ENCODE measurements at regions not wholly inside any gene's neighbourhood (a gene's known extent, or its start where the extent isn't known, plus 50 kb on each side); places are given as distances from the start of the nearest gene placed in this dataset.
A peak's percentile ranks its signal among the peaks of the same experiment; 100 is the strongest.
"Not testable (repeated sequence)": the region's sequence is repeated elsewhere in the genome, so short reads cannot be mapped to it uniquely, and the experiment has no call there.

DNA sequence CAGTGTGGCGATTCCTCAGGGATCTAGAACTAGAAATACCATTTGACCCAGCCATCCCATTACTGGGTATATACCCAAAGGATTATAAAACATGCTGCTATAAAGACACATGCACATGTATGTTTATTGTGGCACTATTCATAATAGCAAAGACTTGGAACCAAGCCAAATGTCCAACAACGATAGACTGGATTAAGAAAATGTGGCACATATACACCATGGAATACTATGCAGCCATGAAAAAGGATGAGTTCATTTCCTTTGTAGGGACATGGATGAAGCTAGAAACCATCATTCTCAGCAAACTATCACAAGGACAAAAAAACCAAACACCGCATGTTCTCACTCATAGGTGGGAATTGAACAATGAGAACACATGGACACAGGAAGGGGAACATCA is 335.8 kb upstream of the PCDH18 start:
- not testable (repeated sequence) for H3F3A ChIP-seq (replicated peaks; ENCODE audit: low read depth); DNase-seq (ENCODE audit: low spot score); H3K27me3 ChIP-seq (ENCODE audit: insufficient read depth); H4K20me1 ChIP-seq (replicated peaks; ENCODE audit: insufficient read depth); H3K4me2 ChIP-seq; H2AFZ ChIP-seq; H3K4me1 ChIP-seq (ENCODE audit: insufficient read depth); H3K27ac Mint-ChIP-seq; H3K27me3 Mint-ChIP-seq (ENCODE audit: insufficient read depth, low read depth, poor library complexity); H3K36me3 Mint-ChIP-seq (ENCODE audit: low read depth); H3K9me2 ChIP-seq (ENCODE audit: insufficient read depth); H3K79me2 ChIP-seq (replicated peaks; ENCODE audit: insufficient read depth); H3K27ac ChIP-seq (ENCODE audit: low read depth); H3K4me1 Mint-ChIP-seq; H3K9me3 Mint-ChIP-seq; H3K36me3 ChIP-seq (ENCODE audit: insufficient read depth); H3K4me3 ChIP-seq; H3K4me3 Mint-ChIP-seq; ATAC-seq

DNA sequence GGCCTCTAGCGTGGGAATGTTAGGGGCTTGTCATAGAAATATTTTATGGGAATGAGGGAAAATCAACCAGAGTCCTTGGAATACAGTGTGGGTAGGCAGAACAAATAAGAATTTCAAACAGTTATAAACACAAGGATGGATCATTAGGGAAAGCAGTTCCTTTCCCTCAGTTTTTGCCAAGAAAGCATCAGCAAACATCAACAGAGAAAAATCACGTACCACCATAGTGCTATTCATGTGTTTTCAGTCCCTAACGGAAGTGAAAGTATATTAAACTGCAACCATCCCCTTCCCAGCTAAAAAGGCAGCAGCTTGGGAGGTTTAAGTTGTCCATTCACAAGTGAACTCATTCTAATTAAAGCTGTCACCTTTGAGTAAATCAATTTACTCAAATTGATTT is 334.4 kb upstream of the PCDH18 start:
- Histone ChIP-seq H4K20me1 (replicated peaks; ENCODE audit: insufficient read depth) (no peaks in the 10 kb centered on the region), H3K36me3 (ENCODE audit: insufficient read depth) (no peaks in the 10 kb centered on the region), H3F3A (replicated peaks; ENCODE audit: low read depth) (no peaks in the 10 kb centered on the region), H2AFZ (peak overlapping the region; percentile 26; the same call in 1 of the 2 replicates), H3K4me1 (ENCODE audit: insufficient read depth) (no peaks in the 10 kb centered on the region), H3K9me2 (ENCODE audit: insufficient read depth) (no peaks in the 10 kb centered on the region), H3K27ac (ENCODE audit: low read depth) (no peak overlapping the region; the same call in 1 of the 2 replicates), H3K4me3 (no peak overlapping the region), H3K79me2 (replicated peaks; ENCODE audit: insufficient read depth) (no peaks in the 10 kb centered on the region), H3K4me2 (no peak overlapping the region), H3K27me3 (ENCODE audit: insufficient read depth) (no peaks in the 10 kb centered on the region)
- no peak for DNase-seq (ENCODE audit: low spot score)
- H3K4me3 Mint-ChIP-seq: no peak overlapping the region
- no peaks in the 10 kb centered on the region for H3K9me3 Mint-ChIP-seq
- no peak for ATAC-seq
- H3K36me3 Mint-ChIP-seq (ENCODE audit: low read depth): no peaks in the 10 kb centered on the region
- H3K27ac Mint-ChIP-seq: peak overlapping the region; percentile 3; the same call in 1 of the 2 replicates
- no peaks in the 10 kb centered on the region for H3K4me1 Mint-ChIP-seq
- no peaks in the 10 kb centered on the region for H3K27me3 Mint-ChIP-seq (ENCODE audit: insufficient read depth, low read depth, poor library complexity)
- no peak for TF ChIP-seq CTCF (conservative IDR thresholded peaks at IDR 0.05; ENCODE audit: low read depth in 2 of 2)
- no peak for TF ChIP-seq STAT1 (IDR thresholded peaks at IDR 0.05; ENCODE audit: unreplicated experiment)
- TF ChIP-seq EZH2 (IDR thresholded peaks at IDR 0.05; ENCODE audit: low read depth, unreplicated experiment): no peak
- no peak for TF ChIP-seq EZH2phosphoT487 (IDR thresholded peaks at IDR 0.05; ENCODE audit: unreplicated experiment)
- no peak for TF ChIP-seq ZNF462 (CRISPR knock-in tag; IDR thresholded peaks at IDR 0.05)
- TF ChIP-seq ZNF114 (CRISPR knock-in tag; IDR thresholded peaks at IDR 0.05): no peak
- TF ChIP-seq, protein P1, sequence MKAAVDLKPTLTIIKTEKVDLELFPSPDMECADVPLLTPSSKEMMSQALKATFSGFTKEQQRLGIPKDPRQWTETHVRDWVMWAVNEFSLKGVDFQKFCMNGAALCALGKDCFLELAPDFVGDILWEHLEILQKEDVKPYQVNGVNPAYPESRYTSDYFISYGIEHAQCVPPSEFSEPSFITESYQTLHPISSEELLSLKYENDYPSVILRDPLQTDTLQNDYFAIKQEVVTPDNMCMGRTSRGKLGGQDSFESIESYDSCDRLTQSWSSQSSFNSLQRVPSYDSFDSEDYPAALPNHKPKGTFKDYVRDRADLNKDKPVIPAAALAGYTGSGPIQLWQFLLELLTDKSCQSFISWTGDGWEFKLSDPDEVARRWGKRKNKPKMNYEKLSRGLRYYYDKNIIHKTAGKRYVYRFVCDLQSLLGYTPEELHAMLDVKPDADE (IDR thresholded peaks at IDR 0.05): no peak
- no peak for TF ChIP-seq ZNF331 (CRISPR knock-in tag; IDR thresholded peaks at IDR 0.05; ENCODE audit: low read depth)
- no peak for TF ChIP-seq CREB1 (CRISPR knock-in tag; IDR thresholded peaks at IDR 0.05; ENCODE audit: low read depth)
- TF ChIP-seq NANOG (IDR thresholded peaks at IDR 0.05; ENCODE audit: borderline replicate concordance): no peak
